SU-DHL-6 (cell line): ENCODE measurements at regions not wholly inside any gene's neighbourhood (a gene's known extent, or its start where the extent isn't known, plus 50 kb on each side); places are given as distances from the start of the nearest gene placed in this dataset.

ENCODE experiments used
- H2AFZ ChIP-seq: fragments of 200-600 bp; sonication (generic); 2 replicates; pipeline ENCODE4 v1.6.1; 2014; ENCODE audit warnings: low read depth, mild to moderate bottlenecking, moderate library complexity, mixed read lengths, antibody characterized with exemption, low read length; ENCODE audit not compliant: severe bottlenecking
- H3F3A ChIP-seq: fragments of 200-600 bp; shearing (Covaris generic); 2 replicates; pipeline ENCODE4 v1.6.0; 2016; ENCODE audit warnings: antibody characterized with exemption, mild to moderate bottlenecking; ENCODE audit not compliant: insufficient read depth
- H3K27ac ChIP-seq: fragments of 200-600 bp; sonication (generic); 2 replicates; pipeline ENCODE4 v1.5.1; 2016; ENCODE audit warnings: low read depth, mild to moderate bottlenecking, low read length, moderate library complexity, mixed read lengths
- H3K27me3 ChIP-seq: fragments of 200-600 bp; sonication (generic), shearing (Covaris generic); 2 replicates; pipeline ENCODE4 v1.6.0; 2014; ENCODE audit warnings: mild to moderate bottlenecking, low read length
- H3K36me3 ChIP-seq: fragments of 200-600 bp; sonication (generic); 2 replicates; pipeline ENCODE4 v1.6.1; 2014; ENCODE audit warnings: mild to moderate bottlenecking, low read length, mixed read lengths
- H3K4me2 ChIP-seq: fragments of 300-600, 200-600 bp; shearing (Covaris generic), sonication (generic); 2 replicates; pipeline ENCODE4 v1.6.0; 2014; ENCODE audit warnings: low read length, low read depth, mild to moderate bottlenecking; ENCODE audit not compliant: poor library complexity, severe bottlenecking
- H3K4me3 ChIP-seq: fragments of 200-600 bp; sonication (generic); 2 replicates; pipeline ENCODE4 v1.5.1; 2014; ENCODE audit warnings: antibody characterized with exemption, low read length, mild to moderate bottlenecking, mixed read lengths; ENCODE audit not compliant: insufficient read depth, poor library complexity, severe bottlenecking
- H3K79me2 ChIP-seq: fragments of 200-600 bp; sonication (generic); 2 replicates; pipeline ENCODE4 v1.6.1; 2014; ENCODE audit warnings: mild to moderate bottlenecking, low read length, moderate library complexity; ENCODE audit not compliant: insufficient read depth
- H3K9ac ChIP-seq: fragments of 200-600 bp; sonication (generic); 2 replicates; pipeline ENCODE4 v1.7.0; 2014; ENCODE audit warnings: mild to moderate bottlenecking, low read length
- H3K9me2 ChIP-seq: fragments of 200-600 bp; sonication (generic); replicated peaks from 2 replicates; pipeline ENCODE4 v1.6.1; 2014; ENCODE audit warnings: low read length; ENCODE audit not compliant: insufficient read depth
- H3K9me3 ChIP-seq: fragments of 200-600 bp; sonication (generic); 2 replicates; pipeline ENCODE4 v1.6.1; 2014; ENCODE audit warnings: low read length, mixed read lengths; ENCODE audit not compliant: insufficient read depth
- H4K20me1 ChIP-seq: fragments of 200-600 bp; sonication (generic); 2 replicates; pipeline ENCODE4 v1.6.1; 2014; ENCODE audit warnings: low read depth, mild to moderate bottlenecking, antibody characterized with exemption, low read length, moderate library complexity, mixed read lengths
- EZH2phosphoT487 ChIP-seq: fragments of 200-600 bp; sonication (generic), shearing (Covaris generic); conservative IDR thresholded peaks from 2 replicates; pipeline ENCODE4 v1.6.1; 2018; ENCODE audit warnings: mild to moderate bottlenecking, antibody characterized with exemption, low read length, moderate library complexity, mixed read lengths
- TF ChIP-seq, protein P1 (sequence below): fragments of 200-600 bp; sonication (generic); IDR thresholded peaks from one replicate; pipeline ENCODE4 v1.5.1; 2017; ENCODE audit warnings: antibody characterized with exemption, mild to moderate bottlenecking, low read length, moderate library complexity; ENCODE audit not compliant: insufficient read depth, poor library complexity, severe bottlenecking

DNA sequence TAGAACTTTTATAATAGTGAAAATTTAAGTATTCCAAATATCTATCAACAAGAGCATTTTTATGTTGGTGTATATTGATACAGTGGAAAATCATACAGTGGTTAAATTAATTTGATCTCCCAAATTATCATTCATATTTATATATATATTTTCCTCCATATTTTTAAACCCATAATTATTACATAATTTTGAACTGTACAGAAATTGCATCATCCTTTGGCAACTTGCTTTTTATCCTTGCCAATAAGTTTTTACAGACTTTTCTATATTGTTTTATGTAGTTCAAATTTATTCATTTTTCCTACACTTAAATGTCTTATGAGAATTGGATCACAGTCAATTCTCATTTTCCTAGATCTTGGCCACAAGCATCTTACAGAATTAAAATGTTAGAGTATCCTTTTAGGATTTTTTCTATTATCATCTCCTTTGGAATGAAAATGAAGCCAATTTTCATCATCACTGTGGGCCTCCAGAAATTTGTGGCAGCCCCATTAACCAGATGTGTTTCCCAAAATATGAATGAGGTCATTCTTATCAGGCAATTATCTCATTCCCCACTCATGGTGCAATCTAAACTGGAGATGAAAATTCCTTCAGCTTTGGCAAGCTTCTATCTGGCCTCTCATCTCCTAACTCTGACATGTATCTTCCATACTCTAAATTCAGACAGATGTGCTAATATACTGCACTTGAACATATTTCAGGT is 94.2 kb upstream of the DLGAP1 start:
- Histone ChIP-seq H3K27ac (no peak overlapping the region), H3F3A (no peaks in the 10 kb centered on the region), H3K79me2 (no peaks in the 10 kb centered on the region), H3K9ac (no peak overlapping the region), H3K36me3 (no peaks in the 10 kb centered on the region), H3K27me3 (no peaks in the 10 kb centered on the region), H3K4me3 (no peak overlapping the region), H4K20me1 (no peaks in the 10 kb centered on the region), H3K9me2 (no peaks in the 10 kb centered on the region), H3K4me2 (no peak overlapping the region), H2AFZ (no peak overlapping the region), H3K9me3 (no peaks in the 10 kb centered on the region)
- TF ChIP-seq EZH2phosphoT487, result no peak
- TF ChIP-seq, protein P1, sequence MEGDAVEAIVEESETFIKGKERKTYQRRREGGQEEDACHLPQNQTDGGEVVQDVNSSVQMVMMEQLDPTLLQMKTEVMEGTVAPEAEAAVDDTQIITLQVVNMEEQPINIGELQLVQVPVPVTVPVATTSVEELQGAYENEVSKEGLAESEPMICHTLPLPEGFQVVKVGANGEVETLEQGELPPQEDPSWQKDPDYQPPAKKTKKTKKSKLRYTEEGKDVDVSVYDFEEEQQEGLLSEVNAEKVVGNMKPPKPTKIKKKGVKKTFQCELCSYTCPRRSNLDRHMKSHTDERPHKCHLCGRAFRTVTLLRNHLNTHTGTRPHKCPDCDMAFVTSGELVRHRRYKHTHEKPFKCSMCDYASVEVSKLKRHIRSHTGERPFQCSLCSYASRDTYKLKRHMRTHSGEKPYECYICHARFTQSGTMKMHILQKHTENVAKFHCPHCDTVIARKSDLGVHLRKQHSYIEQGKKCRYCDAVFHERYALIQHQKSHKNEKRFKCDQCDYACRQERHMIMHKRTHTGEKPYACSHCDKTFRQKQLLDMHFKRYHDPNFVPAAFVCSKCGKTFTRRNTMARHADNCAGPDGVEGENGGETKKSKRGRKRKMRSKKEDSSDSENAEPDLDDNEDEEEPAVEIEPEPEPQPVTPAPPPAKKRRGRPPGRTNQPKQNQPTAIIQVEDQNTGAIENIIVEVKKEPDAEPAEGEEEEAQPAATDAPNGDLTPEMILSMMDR, result no peak

DNA sequence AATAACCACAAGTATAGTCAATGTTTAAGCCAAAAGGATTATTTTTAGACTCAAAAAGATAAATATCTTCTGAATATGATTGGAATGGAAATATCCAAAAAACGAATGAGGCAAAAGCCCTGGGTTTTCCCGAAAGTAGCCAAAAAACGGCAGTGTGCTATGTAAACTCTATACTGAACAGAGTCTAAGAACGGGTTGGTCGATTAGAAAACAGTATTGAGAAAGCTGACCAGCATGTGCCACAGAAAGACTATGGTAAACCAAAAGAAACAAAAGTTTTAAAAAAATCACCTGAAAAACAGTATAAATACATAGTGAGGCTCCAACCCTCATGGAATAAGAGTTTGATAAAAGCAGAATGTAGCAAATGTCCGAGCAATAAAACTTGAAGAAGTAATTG is 92.0 kb upstream of the DLGAP1 start:
- Histone ChIP-seq H3F3A (no peaks in the 10 kb centered on the region), H2AFZ (no peak overlapping the region), H3K27me3 (no peaks in the 10 kb centered on the region), H3K27ac (no peak overlapping the region), H3K79me2 (no peaks in the 10 kb centered on the region), H3K9me2 (no peaks in the 10 kb centered on the region), H3K36me3 (no peaks in the 10 kb centered on the region), H3K4me2 (no peak overlapping the region), H3K4me3 (no peak overlapping the region), H3K9me3 (no peaks in the 10 kb centered on the region), H4K20me1 (no peaks in the 10 kb centered on the region), H3K9ac (no peak overlapping the region)
- TF ChIP-seq, protein P1, result no peak
- TF ChIP-seq EZH2phosphoT487, result no peak

DNA sequence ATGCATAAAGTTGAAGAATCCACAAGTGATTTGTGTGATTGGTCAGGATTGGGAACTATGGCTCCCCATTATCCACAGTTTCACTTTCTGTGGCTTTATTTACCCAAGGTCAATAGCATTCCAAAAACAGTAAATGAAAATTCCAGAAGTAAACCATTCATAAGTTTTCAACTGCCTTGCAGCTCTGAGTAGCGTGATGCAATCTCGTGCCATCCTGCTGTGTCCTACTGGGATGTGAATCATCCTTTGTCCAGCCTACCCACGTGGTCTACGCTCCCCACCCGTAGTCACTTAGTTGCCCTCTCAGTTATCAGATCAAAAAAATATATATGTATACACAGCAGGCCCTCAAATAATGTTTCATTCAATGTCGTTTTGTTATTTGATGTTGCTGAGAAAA is 89.0 kb upstream of the DLGAP1 start:
- Histone ChIP-seq H2AFZ (no peak overlapping the region), H3K4me3 (no peak overlapping the region), H3K9ac (no peak overlapping the region), H3K4me2 (no peak overlapping the region), H4K20me1 (no peaks in the 10 kb centered on the region), H3K9me2 (no peaks in the 10 kb centered on the region), H3K27ac (no peak overlapping the region), H3K9me3 (no peaks in the 10 kb centered on the region), H3K27me3 (no peaks in the 10 kb centered on the region), H3K36me3 (no peaks in the 10 kb centered on the region), H3F3A (no peaks in the 10 kb centered on the region), H3K79me2 (no peaks in the 10 kb centered on the region)
- TF ChIP-seq EZH2phosphoT487, result no peak
- TF ChIP-seq, protein P1, result no peak
